RWPE1 (cell line): ENCODE measurements at regions not wholly inside any gene's neighbourhood (a gene's known extent, or its start where the extent isn't known, plus 50 kb on each side); places are given as distances from the start of the nearest gene placed in this dataset.

Experiments used
- CTCF ChIA-PET: fragments of 350-600 bp; sonication (Branson Sonifier 250); formaldehyde crosslinking; extraction: SDS; loops from one replicate; lab custom pipeline; 2021; lab: Yijun Ruan, JAX
- POLR2A ChIA-PET: fragments of 400-600 bp; formaldehyde crosslinking; extraction: SDS; loops from one replicate; lab custom pipeline; 2020; ENCODE audit warnings: antibody characterized with exemption; ENCODE audit not compliant: low non-redundant PET; lab: Yijun Ruan, JAX
- DNase-seq: peaks from one replicate; pipeline ENCODE4 v3.0.0; 2012; ENCODE audit warnings: low spot score
- H3K27ac ChIP-seq: fragments of 450-650 bp; 2 replicates; pipeline ENCODE4 v1.5.1; 2017
- TF ChIP-seq, protein P1 (sequence below): fragments of 450-650 bp; conservative IDR thresholded peaks from 2 replicates; pipeline ENCODE4 v1.5.1; 2017; ENCODE audit warnings: low read depth, mild to moderate bottlenecking

DNA sequence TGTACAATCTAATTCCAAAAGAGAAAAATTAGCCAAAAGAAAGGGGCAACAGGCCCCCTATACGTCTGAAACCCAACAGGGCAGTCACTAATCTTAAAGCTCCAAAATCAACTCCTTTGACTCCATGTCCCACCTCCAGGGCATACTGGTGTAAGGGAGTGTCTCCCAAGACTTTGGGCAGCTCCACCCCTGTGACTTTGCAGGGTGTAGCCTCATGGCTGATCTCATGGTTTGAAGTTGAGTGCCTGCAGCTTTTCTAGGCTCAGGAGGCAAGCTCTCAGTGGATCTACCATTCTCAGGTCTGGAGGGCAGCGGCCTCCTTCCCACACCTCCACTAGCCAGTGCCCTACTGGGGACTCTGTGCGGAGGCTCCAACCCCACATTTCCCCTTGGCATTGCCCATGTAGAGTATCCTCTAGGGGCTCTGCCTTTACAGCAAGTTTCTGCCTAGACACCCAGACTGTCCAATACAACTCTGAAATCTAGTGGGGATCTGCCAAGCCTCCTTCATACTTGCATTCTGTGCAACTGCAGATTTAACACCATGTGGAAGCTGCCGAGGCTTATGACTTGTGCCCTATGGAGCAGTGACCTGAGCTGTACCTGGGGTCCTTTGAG is 94.5 kb downstream of the TRIM29 start:
- DNase-seq = no peak
- TF ChIP-seq, protein P1, sequence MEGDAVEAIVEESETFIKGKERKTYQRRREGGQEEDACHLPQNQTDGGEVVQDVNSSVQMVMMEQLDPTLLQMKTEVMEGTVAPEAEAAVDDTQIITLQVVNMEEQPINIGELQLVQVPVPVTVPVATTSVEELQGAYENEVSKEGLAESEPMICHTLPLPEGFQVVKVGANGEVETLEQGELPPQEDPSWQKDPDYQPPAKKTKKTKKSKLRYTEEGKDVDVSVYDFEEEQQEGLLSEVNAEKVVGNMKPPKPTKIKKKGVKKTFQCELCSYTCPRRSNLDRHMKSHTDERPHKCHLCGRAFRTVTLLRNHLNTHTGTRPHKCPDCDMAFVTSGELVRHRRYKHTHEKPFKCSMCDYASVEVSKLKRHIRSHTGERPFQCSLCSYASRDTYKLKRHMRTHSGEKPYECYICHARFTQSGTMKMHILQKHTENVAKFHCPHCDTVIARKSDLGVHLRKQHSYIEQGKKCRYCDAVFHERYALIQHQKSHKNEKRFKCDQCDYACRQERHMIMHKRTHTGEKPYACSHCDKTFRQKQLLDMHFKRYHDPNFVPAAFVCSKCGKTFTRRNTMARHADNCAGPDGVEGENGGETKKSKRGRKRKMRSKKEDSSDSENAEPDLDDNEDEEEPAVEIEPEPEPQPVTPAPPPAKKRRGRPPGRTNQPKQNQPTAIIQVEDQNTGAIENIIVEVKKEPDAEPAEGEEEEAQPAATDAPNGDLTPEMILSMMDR = no peak
- H3K27ac ChIP-seq = no peak overlapping the region
- CTCF ChIA-PET = no interaction called here
- POLR2A ChIA-PET = no interaction called here

DNA sequence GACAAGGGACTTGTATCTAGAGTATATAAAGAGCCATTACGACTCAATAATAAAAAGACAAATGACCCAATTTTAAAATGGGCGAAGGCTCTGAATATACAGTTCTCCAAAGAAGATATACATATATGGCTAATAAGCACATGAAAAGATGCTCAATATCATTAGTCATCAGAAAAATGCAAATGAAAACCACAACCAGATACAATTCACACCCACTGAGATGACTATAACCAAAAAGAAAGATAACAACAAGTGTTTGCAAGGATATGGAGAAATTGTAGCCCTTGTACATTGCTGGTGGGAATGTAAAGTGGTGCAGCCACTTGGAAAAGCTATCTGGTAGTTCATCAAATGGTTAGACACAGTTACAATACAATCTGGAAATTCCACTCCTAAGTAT is 96.3 kb downstream of the TRIM29 start:
- DNase-seq = no peak
- POLR2A ChIA-PET = no interaction called here
- CTCF ChIA-PET = no interaction called here
- TF ChIP-seq, protein P1 = no peak
- no peak overlapping the region for H3K27ac ChIP-seq

DNA sequence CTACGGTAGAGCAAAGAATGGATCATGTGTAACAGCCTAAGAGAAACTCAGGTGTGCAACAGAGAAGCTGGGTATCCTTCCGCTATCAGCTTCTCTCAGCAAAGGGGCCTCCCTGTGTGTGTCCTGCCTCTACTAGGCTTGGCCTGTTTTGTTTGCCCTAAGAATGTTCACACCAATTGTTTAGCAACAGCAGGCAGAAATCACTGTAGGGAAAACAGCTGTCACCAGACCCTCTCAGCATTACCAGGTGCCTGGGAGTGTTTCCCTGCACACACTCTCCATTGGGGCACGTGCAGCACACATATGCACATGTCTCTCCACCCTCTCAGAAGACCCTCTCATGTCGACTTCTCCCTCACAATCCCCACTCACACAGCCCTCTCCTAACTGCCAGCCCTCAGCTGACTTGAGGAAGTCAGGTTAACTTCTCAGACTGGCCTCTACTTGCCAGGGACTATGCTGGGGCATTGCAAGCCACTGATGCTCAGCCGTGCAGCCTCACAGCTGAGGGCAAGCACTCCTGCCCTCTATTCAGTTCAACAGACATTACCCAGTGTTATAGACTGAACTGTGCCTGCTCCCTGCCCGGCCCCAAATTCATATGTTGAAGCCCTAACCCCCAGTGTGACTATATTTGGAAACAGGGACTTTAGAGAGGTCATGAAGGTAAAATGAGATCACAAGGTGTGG is 97.6 kb downstream of the TRIM29 start:
- CTCF ChIA-PET = interaction anchor here (0.6 kb wide), 1 partner anchor 564 kb away, joined by 3 read pairs; no protein-coding TSS in a partner anchor

DNA sequence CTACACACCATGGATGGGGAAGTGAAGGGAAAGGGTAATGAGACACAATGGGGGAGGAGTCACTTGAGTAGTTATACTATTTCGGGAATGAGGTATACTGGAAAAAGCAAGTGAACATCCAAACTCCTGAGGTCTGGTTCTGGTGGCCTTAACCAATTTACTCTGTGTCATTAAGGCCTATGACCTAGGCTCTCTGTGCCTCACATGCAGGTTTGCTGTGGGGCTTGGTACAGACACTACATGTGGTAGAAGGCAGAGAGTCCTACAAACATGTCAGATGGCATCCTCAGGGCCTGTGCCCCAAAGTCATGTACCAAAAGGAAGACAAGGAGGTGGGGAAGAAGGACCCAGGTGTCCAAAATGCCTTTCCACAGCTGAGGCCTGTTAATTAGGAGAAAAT is 98.9 kb downstream of the TRIM29 start:
- CTCF ChIA-PET = no interaction called here
- DNase-seq = no peak
- TF ChIP-seq, protein P1 = no peak
- no peak overlapping the region for H3K27ac ChIP-seq
- POLR2A ChIA-PET = no interaction called here

More for the DNA sequence above, 97.6 kb downstream of the TRIM29 start:
- TF ChIP-seq, protein P1 = no peak
- POLR2A ChIA-PET = no interaction called here
- DNase-seq = no peak
- no peak overlapping the region for H3K27ac ChIP-seq

DNA sequence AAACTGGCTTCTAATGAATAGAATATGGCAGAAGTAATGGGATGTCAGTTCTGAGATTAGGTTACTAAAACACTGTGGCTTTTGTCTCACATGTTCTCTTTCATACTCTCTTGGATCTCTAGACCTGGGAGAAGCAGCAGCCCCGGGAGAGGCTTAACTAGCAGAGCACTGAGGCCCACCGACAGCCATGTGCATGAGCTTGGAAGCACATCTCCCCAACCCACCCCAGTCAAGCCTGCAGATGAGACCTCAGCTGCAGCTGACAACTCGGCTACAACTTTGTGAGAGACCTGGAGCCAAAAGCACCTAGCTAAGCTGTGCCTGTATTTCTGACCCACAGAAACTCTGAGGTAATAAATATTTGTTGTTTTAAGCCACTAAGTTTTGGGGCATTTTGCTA is 100.8 kb downstream of the TRIM29 start:
- TF ChIP-seq, protein P1 = no peak
- ChIA-PET CTCF (interaction anchor here (0.6 to 0.7 kb wide), 2 partner anchors 65 to 226 kb away, joined by 3 to 4 read pairs; no protein-coding TSS in a partner anchor), POLR2A (no interaction called here)
- no peak for DNase-seq
- no peak overlapping the region for H3K27ac ChIP-seq

DNA sequence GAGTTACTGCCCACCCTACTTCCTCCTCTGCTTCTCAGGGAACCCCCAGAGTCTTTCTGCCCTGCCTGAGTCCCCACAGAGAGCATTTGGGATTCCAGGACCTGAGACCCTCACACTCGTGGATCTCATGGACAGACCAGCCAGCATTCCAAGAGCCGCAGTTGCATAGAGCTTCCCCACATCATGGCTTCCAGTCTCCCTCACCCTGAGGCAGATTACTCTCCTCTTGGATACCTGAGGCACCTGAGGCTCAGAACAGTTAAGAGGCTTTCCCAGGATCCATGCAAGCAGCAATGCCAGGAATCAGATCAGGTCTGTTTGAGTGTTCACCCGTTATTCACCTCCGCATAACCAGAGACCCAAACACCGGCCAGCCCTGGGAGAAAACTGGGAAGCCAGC is 102.2 kb downstream of the TRIM29 start:
- POLR2A ChIA-PET = no interaction called here
- H3K27ac ChIP-seq = no peak overlapping the region
- no peak for DNase-seq
- TF ChIP-seq, protein P1 = no peak
- CTCF ChIA-PET = interaction anchor here (0.7 kb wide), 1 partner anchor 715 kb away, joined by 3 read pairs; no protein-coding TSS in a partner anchor
